Epidermal melanocyte (primary cell): ENCODE measurements at regions not wholly inside any gene's neighbourhood (a gene's known extent, or its start where the extent isn't known, plus 50 kb on each side); places are given as distances from the start of the nearest gene placed in this dataset.

Experiments used
- DNase-seq: peaks from one replicate; pipeline ENCODE4 v3.0.0; 2011; ENCODE audit warnings: low spot score; ENCODE audit not compliant: insufficient read length

- DNase-seq, result no peak
Measured at GRCh38 chr1:164949771-164950471, 390.9 kb downstream of the PBX1 start.

- no peak for DNase-seq
Measured at GRCh38 chr1:164948101-164948500, 389.1 kb downstream of the PBX1 start.

- no peak for DNase-seq
Measured at GRCh38 chr1:164937291-164937690, 378.3 kb downstream of the PBX1 start.

GRCh38 chr1:164932580-164932979, 373.6 kb downstream of the PBX1 start:
- DNase-seq, result no peak

- DNase-seq, result no peak
Measured at GRCh38 chr1:164930833-164931232, 371.8 kb downstream of the PBX1 start.

GRCh38 chr1:164930241-164930640, 371.3 kb downstream of the PBX1 start:
- DNase-seq, result no peak

GRCh38 chr1:164928232-164928812, 369.3 kb downstream of the PBX1 start:
- DNase-seq, result no peak

- DNase-seq, result no peak
Measured at GRCh38 chr1:164926107-164926506, 367.1 kb downstream of the PBX1 start.

GRCh38 chr1:164922585-164922984, 363.6 kb downstream of the PBX1 start:
- no peak for DNase-seq

- DNase-seq, result no peak
Measured at GRCh38 chr1:164921493-164921892, 362.5 kb downstream of the PBX1 start.

- DNase-seq, result no peak
Measured at GRCh38 chr1:164918140-164918539, 359.2 kb downstream of the PBX1 start.

- no peak for DNase-seq
Measured at GRCh38 chr1:164914208-164914607, 355.2 kb downstream of the PBX1 start.

GRCh38 chr1:164912290-164912689, 353.3 kb downstream of the PBX1 start:
- DNase-seq, result no peak

- DNase-seq, result no peak
Measured at GRCh38 chr1:164910671-164911070, 351.7 kb downstream of the PBX1 start.

- no peak for DNase-seq
Measured at GRCh38 chr1:164907666-164908065, 348.7 kb downstream of the PBX1 start.

GRCh38 chr1:164905869-164906268, 346.9 kb downstream of the PBX1 start:
- DNase-seq, result no peak

GRCh38 chr1:164902491-164902890, 343.5 kb downstream of the PBX1 start:
- DNase-seq, result no peak
